SK-N-SH treated with all-trans-retinoic acid at 6 μM for 48 hours (cell line): ENCODE measurements at regions not wholly inside any gene's neighbourhood (a gene's known extent, or its start where the extent isn't known, plus 50 kb on each side); places are given as distances from the start of the nearest gene placed in this dataset.

ENCODE experiments used
- ATAC-seq: fragments of 200-7000 bp; cut with Tn5 transposase; 3 replicates; pipeline ENCODE4 v1.9.1; 2020; ENCODE audit warnings: mild to moderate bottlenecking, moderate library complexity
- ARNTL ChIP-seq: fragments of 450-650 bp; formaldehyde crosslinking; IDR thresholded peaks from 2 replicates; pipeline ENCODE4 v1.5.0; 2020; ENCODE audit warnings: low read depth, mild to moderate bottlenecking, moderate library complexity, borderline replicate concordance
- BACH2 ChIP-seq: fragments of 250-450 bp; sonication (Bioruptor Pico); IDR thresholded peaks from 2 replicates; pipeline ENCODE4 v1.9.0; 2021; ENCODE audit warnings: mild to moderate bottlenecking, borderline replicate concordance
- CREB5 ChIP-seq: fragments of 250-450 bp; sonication (Bioruptor Pico); IDR thresholded peaks from 2 replicates; pipeline ENCODE4 v1.5.1; 2020; ENCODE audit warnings: low read depth, mild to moderate bottlenecking, moderate library complexity
- CSDC2 ChIP-seq: fragments of 250-450 bp; sonication (Bioruptor Pico); IDR thresholded peaks from 2 replicates; pipeline ENCODE4 v1.5.0; 2020; ENCODE audit warnings: mild to moderate bottlenecking, moderate library complexity
- CSRNP3 ChIP-seq: fragments of 250-450 bp; sonication (Bioruptor Pico); IDR thresholded peaks from 2 replicates; pipeline ENCODE4 v1.5.1; 2021; ENCODE audit warnings: mild to moderate bottlenecking, moderate library complexity
- ESRRG ChIP-seq: fragments of 250-450 bp; sonication (Bioruptor Pico); IDR thresholded peaks from 2 replicates; pipeline ENCODE4 v1.6.1; 2021; ENCODE audit warnings: mild to moderate bottlenecking
- GLIS3 ChIP-seq: fragments of 250-450 bp; sonication (Bioruptor Pico); IDR thresholded peaks from 2 replicates; pipeline ENCODE4 v1.5.0; 2020; ENCODE audit warnings: mild to moderate bottlenecking, moderate library complexity
- ISL1 ChIP-seq: fragments of 250-450 bp; sonication (Bioruptor Pico); IDR thresholded peaks from 2 replicates; pipeline ENCODE4 v2.1.2; 2022; ENCODE audit warnings: mild to moderate bottlenecking, moderate library complexity
- OSR1 ChIP-seq: fragments of 250-450 bp; sonication (Bioruptor Pico); IDR thresholded peaks from 2 replicates; pipeline ENCODE4 v1.8.0; 2022; ENCODE audit warnings: moderate library complexity, mild to moderate bottlenecking, inconsistent platforms
- PATZ1 ChIP-seq: fragments of 250-450 bp; sonication (Bioruptor Pico); IDR thresholded peaks from 2 replicates; pipeline ENCODE4 v1.8.0; 2020; ENCODE audit warnings: mild to moderate bottlenecking, moderate library complexity, borderline replicate concordance
- POU6F1 ChIP-seq: fragments of 250-450 bp; sonication (Bioruptor Pico); IDR thresholded peaks from 2 replicates; pipeline ENCODE4 v1.8.0; 2021; ENCODE audit warnings: low read depth, mild to moderate bottlenecking, moderate library complexity, borderline replicate concordance
- PPARA ChIP-seq: fragments of 250-450 bp; sonication (Bioruptor Pico); IDR thresholded peaks from 2 replicates; pipeline ENCODE4 v1.5.0; 2020; ENCODE audit warnings: mild to moderate bottlenecking, borderline replicate concordance
- RARB ChIP-seq: fragments of 250-450 bp; sonication (Bioruptor Pico); IDR thresholded peaks from 2 replicates; pipeline ENCODE4 v1.8.0; 2021; ENCODE audit warnings: mild to moderate bottlenecking, moderate library complexity
- SNAI2 ChIP-seq: fragments of 250-450 bp; sonication (Bioruptor Pico); IDR thresholded peaks from 2 replicates; pipeline ENCODE4 v1.5.0; 2020; ENCODE audit warnings: mild to moderate bottlenecking, moderate library complexity
- TCF4 ChIP-seq: fragments of 250-450 bp; sonication (Bioruptor Pico); IDR thresholded peaks from 2 replicates; pipeline ENCODE4 v1.8.0; 2021; ENCODE audit warnings: mild to moderate bottlenecking, moderate library complexity, borderline replicate concordance
- TOX ChIP-seq: fragments of 250-450 bp; sonication (Bioruptor Pico); IDR thresholded peaks from 2 replicates; pipeline ENCODE4 v1.8.0; 2021; ENCODE audit warnings: mild to moderate bottlenecking, moderate library complexity, borderline replicate concordance
- TSHZ2 ChIP-seq: fragments of 250-450 bp; sonication (Bioruptor Pico); IDR thresholded peaks from 2 replicates; pipeline ENCODE4 v1.5.0; 2020; ENCODE audit warnings: mild to moderate bottlenecking, moderate library complexity
- ZC3H10 ChIP-seq: fragments of 250-450 bp; sonication (Bioruptor Pico); IDR thresholded peaks from 2 replicates; pipeline ENCODE4 v1.5.1; 2021; ENCODE audit warnings: mild to moderate bottlenecking, moderate library complexity
- ZFP3 ChIP-seq: fragments of 250-450 bp; sonication (Bioruptor Pico); IDR thresholded peaks from 2 replicates; pipeline ENCODE4 v1.5.0; 2020; ENCODE audit warnings: mild to moderate bottlenecking, moderate library complexity
- ZFP30 ChIP-seq: fragments of 450-650 bp; formaldehyde crosslinking; IDR thresholded peaks from 2 replicates; pipeline ENCODE4 v1.5.0; 2022; ENCODE audit warnings: mild to moderate bottlenecking, moderate library complexity
- ZNF565 ChIP-seq: fragments of 450-650 bp; formaldehyde crosslinking; conservative IDR thresholded peaks from 2 replicates; pipeline ENCODE4 v1.5.0; 2020; ENCODE audit warnings: low read depth, mild to moderate bottlenecking, moderate library complexity
- ZNF70 ChIP-seq: fragments of 450-650 bp; formaldehyde crosslinking; IDR thresholded peaks from 2 replicates; pipeline ENCODE4 v1.5.0; 2020; ENCODE audit warnings: mild to moderate bottlenecking, moderate library complexity
- ZNF8 ChIP-seq: fragments of 450-650 bp; formaldehyde crosslinking; IDR thresholded peaks from 2 replicates; pipeline ENCODE4 v1.5.0; 2020; ENCODE audit warnings: mild to moderate bottlenecking, moderate library complexity

- TF ChIP-seq ZC3H10: no peak
- no peak for TF ChIP-seq ISL1 (CRISPR knock-in tag)
- TF ChIP-seq CSDC2 (CRISPR knock-in tag): no peak
- no peak for TF ChIP-seq SNAI2
- no peak for TF ChIP-seq ARNTL (CRISPR knock-in tag)
- TF ChIP-seq ZNF70 (CRISPR knock-in tag): no peak
- no peak for TF ChIP-seq ESRRG
- TF ChIP-seq ZNF565 (CRISPR knock-in tag): no peak
Measured at GRCh38 chr3:144989807-144990206, 1018.2 kb downstream of the DIPK2A start.

GRCh38 chr3:144995856-144996255, 1024.2 kb downstream of the DIPK2A start:
- ATAC-seq: no peak
- TF ChIP-seq ISL1 (CRISPR knock-in tag) (no peak), CSRNP3 (CRISPR knock-in tag) (no peak), CSDC2 (CRISPR knock-in tag) (no peak), TSHZ2 (CRISPR knock-in tag) (no peak), ZFP3 (CRISPR knock-in tag) (no peak), PPARA (no peak), OSR1 (CRISPR knock-in tag) (no peak), ZC3H10 (no peak), ESRRG (no peak), CREB5 (CRISPR knock-in tag) (no peak), GLIS3 (no peak), PATZ1 (no peak), BACH2 (no peak), SNAI2 (no peak), ZNF70 (CRISPR knock-in tag) (no peak), TOX (CRISPR knock-in tag) (no peak), POU6F1 (CRISPR knock-in tag) (no peak), RARB (CRISPR knock-in tag) (no peak), ARNTL (CRISPR knock-in tag) (no peak), ZNF8 (CRISPR knock-in tag) (no peak)
- TF ChIP-seq, all 23 proteins: peak for 0

More at GRCh38 chr3:144989807-144990206, 1018.2 kb downstream of the DIPK2A start:
- no peak for ATAC-seq

GRCh38 chr3:145005427-145005826, 1033.8 kb downstream of the DIPK2A start:
- ATAC-seq: no peak
- TF ChIP-seq ESRRG (no peak), BACH2 (no peak), ARNTL (CRISPR knock-in tag) (no peak), ZNF8 (CRISPR knock-in tag) (no peak), ZFP30 (CRISPR knock-in tag) (no peak), POU6F1 (CRISPR knock-in tag) (no peak), CSRNP3 (CRISPR knock-in tag) (no peak), RARB (CRISPR knock-in tag) (no peak), TOX (CRISPR knock-in tag) (no peak), TCF4 (no peak), PATZ1 (no peak)
